Breast epithelium (tissue), 3 donors: ENCODE measurements at regions not wholly inside any gene's neighbourhood (a gene's known extent, or its start where the extent isn't known, plus 50 kb on each side); places are given as distances from the start of the nearest gene placed in this dataset.

ENCODE experiments used
- CTCF ChIP-seq, 3 donors: fragments of 450-650 bp; IDR thresholded peaks; one replicate each; pipeline ENCODE4 v1.5.1; 2016 to 2017; ENCODE audit warnings: antibody characterized with exemption in 3 of 3, mild to moderate bottlenecking in 3 of 3, moderate library complexity in 3 of 3
- POLR2AphosphoS5 ChIP-seq, 3 donors: sonication (generic); formaldehyde crosslinking; IDR thresholded peaks; one replicate each; pipeline ENCODE4 v1.6.1; 2017; ENCODE audit warnings: antibody characterized with exemption in 3 of 3

GRCh38 chr11:88042238-88042637 is 133.0 kb downstream of the RAB38 start:
- TF ChIP-seq CTCF (IDR thresholded peaks at IDR 0.05), result no peak
- TF ChIP-seq POLR2AphosphoS5 (IDR thresholded peaks at IDR 0.05), result no peak
